ENCODE measurements at regions not wholly inside any gene's neighbourhood (a gene's known extent, or its start where the extent isn't known, plus 50 kb on each side); places are given as distances from the start of the nearest gene placed in this dataset.

GRCh38 chr6:134477991-134478635, 160.2 kb upstream of the SGK1 start:
- Histone ChIP-seq H3K4me3 (ENCODE audit: extremely low read depth in 1 of 4, insufficient read depth in 2 of 4, low read depth in 3 of 4, low read length in 4 of 4) (no peak overlapping the region), H3K56ac (replicated peaks; ENCODE audit: insufficient read length, low read depth, low read length) (no peak overlapping the region), H2BK12ac (ENCODE audit: low read depth, low read length) (no peak overlapping the region), H3K4me2 (ENCODE audit: insufficient read depth in 1 of 2, low read depth in 2 of 2, low read length in 2 of 2) (no peak overlapping the region), H4K20me1 (replicated peaks in 1 of 2; ENCODE audit: control insufficient read depth in 1 of 2, insufficient read depth in 2 of 2, low read length in 2 of 2) (no peaks in the 10 kb centered on the region), H2BK20ac (ENCODE audit: low read length) (no peak overlapping the region), H4K8ac (ENCODE audit: extremely low read depth, insufficient read depth, low read length) (no peak overlapping the region), H3K9ac (replicated peaks in 1 of 4; ENCODE audit: extremely low read depth in 1 of 4, low read depth in 3 of 4, low read length in 3 of 4) (no peak overlapping the region), H3K9me3 (ENCODE audit: insufficient read depth in 2 of 2, low read depth in 1 of 2, low read length in 1 of 2) (no peaks in the 10 kb centered on the region), H4K91ac (replicated peaks; ENCODE audit: insufficient read length, low read length) (no peak overlapping the region), H3K23ac (ENCODE audit: insufficient read length) (no peak overlapping the region), H3K27me3 (replicated peaks in 1 of 4; ENCODE audit: control insufficient read depth in 3 of 4, extremely low read depth in 1 of 4, insufficient read depth in 3 of 4, low read length in 3 of 4) (no peaks in the 10 kb centered on the region), H2AK5ac (ENCODE audit: low read depth, low read length) (no peak overlapping the region), H3K18ac (ENCODE audit: extremely low read depth, low read length) (no peak overlapping the region), H3K14ac (ENCODE audit: insufficient read length) (no peak overlapping the region), H2BK120ac (replicated peaks; ENCODE audit: low read depth, low read length) (no peak overlapping the region), H3K4me1 (replicated peaks in 1 of 4; ENCODE audit: control insufficient read depth in 3 of 4, insufficient read depth in 4 of 4, low read length in 3 of 4) (peaks cover 0 to 5% (median 2%) of the 10 kb centered on the region in 4 experiments; a peak in 2 of 7 replicates), H3K79me1 (ENCODE audit: low read depth, low read length) (no peaks in the 10 kb centered on the region), H3K27ac (ENCODE audit: low read depth, low read length) (no peak overlapping the region), H3K79me2 (ENCODE audit: control insufficient read depth in 1 of 2, insufficient read depth in 2 of 2, low read length in 2 of 2) (no peaks in the 10 kb centered on the region), H3K36me3 (ENCODE audit: control insufficient read depth in 2 of 4, insufficient read depth in 4 of 4, low read length in 3 of 4) (no peaks in the 10 kb centered on the region), H2BK5ac (ENCODE audit: low read depth, low read length) (no peak overlapping the region), H3K23me2 (ENCODE audit: low read depth, low read length) (no peaks in the 10 kb centered on the region), H3K4ac (replicated peaks; ENCODE audit: insufficient read length, low read depth, low read length) (no peak overlapping the region), H2AFZ (ENCODE audit: low read length) (0 out of 2 replicates have a peak overlapping the region, but pooled peaks have one; percentile 33), H2BK15ac (ENCODE audit: low read length) (no peak overlapping the region), H4K5ac (ENCODE audit: insufficient read length, low read depth, low read length) (no peak overlapping the region)
- DNase-seq (ENCODE audit: low read depth in 1 of 2, low spot score in 2 of 2) (no peak), FAIRE-seq (no peak)
- WGBS, 2 experiments (ENCODE audit: extremely low coverage in 1 of 2, insufficient coverage in 1 of 2, insufficient read length in 1 of 2, insufficient replicate concordance in 2 of 2, low coverage in 1 of 2, low lambda C conversion rate in 2 of 2, missing lambda C conversion rate in 1 of 2), result 93% methylated on average over 4 of the region's 8 CpGs; no CpG with 5 or more reads in 1 of the 2 experiments
- ChIA-PET POLR2A (ENCODE audit: partially characterized antibody) (no interaction called here), CTCF (ENCODE audit: partially characterized antibody) (interaction anchor here (0.5 to 0.9 kb wide), 4 partner anchors 84 to 269 kb away, joined by 3 to 5 read pairs (median 4); no protein-coding TSS in a partner anchor)
- no peak for TF ChIP-seq SUZ12 (IDR thresholded peaks at IDR 0.05; ENCODE audit: low read length)
